GM18867 (cell line): ENCODE measurements at regions not wholly inside any gene's neighbourhood (a gene's known extent, or its start where the extent isn't known, plus 50 kb on each side); places are given as distances from the start of the nearest gene placed in this dataset.
"Not testable (repeated sequence)": the region's sequence is repeated elsewhere in the genome, so short reads cannot be mapped to it uniquely, and the experiment has no call there.

ENCODE experiments used
- ATAC-seq: cut with Tn5 transposase; IDR thresholded peaks from one replicate; pipeline ENCODE4 v1.9.1; 2021; ENCODE audit warnings: mild to moderate bottlenecking, moderate library complexity; ENCODE audit not compliant: unreplicated experiment

DNA sequence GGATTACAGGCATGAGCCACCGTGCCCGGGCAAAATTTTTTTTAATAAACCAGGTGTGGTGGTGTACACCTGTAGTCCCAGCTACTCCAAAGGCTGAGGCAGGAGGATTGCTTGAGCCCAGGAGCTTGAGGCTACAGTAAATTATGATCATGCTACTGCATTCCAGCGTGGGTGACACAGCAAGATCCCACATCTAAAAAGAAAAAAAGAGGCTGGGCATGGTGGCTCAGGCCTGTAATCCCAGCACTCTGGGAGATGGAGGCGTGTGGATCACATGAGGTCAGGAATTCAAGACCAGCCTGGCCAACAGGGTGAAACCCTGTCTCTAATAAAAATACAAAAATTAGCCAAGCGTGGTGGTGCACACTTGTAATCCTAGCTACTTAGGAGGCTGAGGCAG lies 125.6 kb downstream of the ZNF281 start:
- ATAC-seq: not testable (repeated sequence)

DNA sequence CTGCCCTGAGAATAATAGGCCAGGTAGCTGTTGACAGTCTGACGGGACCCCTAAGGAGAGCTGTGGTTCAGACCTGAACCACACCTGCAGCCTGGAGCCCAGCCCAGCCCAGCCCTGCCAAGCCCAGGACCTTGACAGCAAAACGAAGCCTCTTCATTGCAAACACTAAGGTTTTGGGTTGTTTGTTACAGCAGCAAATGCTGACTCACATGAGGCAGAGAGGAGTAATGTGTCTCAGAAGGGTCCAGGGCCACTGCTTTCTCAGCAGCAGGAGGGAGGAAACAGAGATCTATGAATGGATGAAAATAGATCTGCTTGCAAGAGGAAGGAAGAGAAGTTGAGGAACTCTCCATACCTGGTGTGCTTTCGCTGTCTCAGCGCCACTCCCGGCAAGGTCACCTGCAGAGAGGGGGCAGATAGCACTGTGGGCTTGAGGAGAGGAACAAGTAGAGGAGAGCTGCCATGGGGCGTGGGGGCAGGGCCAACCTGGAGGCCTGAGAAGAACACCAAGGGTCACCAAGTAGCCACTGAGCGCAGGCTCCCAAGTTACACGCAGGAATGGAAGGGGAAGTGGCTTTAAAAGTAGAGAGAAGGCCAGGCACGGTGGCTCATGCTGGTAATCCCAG lies 127.2 kb downstream of the ZNF281 start:
- ATAC-seq: no peak

DNA sequence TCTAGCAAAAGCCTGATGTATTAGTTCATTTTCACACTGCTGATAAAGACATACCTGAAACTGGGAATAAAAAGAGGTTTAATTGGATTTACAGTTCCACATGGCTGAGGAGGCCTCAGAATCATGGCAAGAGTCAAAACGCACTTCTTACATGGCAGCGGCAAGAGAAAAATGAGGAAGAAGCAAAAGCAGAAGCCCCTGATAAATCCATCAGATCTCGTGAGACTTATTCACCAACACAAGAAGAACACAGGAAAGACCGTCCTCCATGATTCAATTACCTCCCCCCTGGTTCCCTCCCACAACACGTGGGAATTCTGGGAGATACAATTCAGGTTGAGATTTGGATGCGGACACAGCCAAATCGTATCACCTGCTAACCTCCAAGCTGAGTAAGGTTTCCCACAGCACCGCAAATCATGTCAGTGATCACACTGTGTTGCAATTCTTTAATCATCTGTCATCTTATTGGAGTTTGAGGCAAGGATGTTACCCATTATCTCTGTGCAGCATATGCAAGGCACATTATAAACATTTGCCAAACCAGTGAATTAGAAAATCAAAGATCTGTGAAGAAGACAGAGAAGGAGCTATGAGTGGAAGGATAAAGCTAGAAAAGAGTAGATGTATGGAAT lies 128.5 kb downstream of the ZNF281 start:
- ATAC-seq: no peak

DNA sequence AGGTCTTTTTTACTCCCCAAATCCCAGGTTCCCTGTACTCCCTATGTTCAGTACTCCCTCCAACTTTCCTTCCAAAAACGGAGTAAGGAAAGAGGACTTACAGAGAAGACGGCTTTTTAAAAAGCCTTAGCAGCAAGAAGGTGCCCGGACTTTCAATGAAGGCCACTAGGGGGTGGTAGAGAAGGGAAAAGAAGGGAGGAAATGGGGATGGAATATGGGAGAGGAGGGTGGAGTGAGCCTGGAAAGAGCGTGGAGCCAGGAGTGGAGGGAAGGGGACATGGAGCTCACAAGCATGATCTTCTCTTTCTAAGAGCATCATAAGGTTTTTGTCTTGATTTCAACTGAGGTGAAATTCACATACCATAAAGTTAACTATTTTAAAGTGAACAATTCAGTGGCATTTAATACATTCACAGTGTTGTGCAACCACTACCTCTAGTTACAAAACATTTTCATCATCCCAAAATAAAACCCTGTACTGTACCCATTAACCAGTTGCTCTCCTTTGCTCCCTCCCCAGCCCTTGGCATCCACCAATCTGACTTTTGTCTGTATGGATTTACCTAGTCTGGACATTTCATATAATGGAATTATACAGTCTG lies 129.9 kb downstream of the ZNF281 start:
- no peak for ATAC-seq

DNA sequence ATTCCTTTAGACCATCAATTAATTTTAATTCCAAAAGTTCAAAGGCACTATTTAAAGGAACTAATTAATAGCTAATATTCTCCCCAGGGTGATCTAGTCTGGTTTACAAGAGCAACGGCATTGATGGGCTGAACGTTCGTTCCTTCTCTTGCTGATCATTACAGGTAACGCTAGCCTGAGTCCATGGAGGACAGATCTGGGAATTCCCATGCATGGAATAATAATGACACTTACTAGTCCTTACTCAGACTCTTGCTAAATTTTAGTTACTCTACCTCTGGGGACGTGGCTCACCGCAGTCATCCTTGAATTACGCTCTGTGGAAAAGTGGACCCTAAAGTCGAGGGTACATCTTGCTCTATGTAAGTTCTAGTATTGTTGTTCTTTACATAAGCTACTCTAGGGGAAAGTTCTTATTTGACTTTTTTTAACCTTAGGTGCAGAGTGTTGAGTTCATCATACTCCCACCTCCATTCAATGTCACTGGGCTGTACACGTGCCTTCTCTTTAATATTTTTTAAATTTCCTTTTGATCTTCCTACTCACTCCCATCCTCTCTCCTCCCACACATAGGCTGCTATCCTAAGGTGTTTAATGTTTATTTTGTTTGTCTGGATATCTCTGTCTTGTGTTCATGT lies 133.9 kb downstream of the ZNF281 start:
- no peak for ATAC-seq

DNA sequence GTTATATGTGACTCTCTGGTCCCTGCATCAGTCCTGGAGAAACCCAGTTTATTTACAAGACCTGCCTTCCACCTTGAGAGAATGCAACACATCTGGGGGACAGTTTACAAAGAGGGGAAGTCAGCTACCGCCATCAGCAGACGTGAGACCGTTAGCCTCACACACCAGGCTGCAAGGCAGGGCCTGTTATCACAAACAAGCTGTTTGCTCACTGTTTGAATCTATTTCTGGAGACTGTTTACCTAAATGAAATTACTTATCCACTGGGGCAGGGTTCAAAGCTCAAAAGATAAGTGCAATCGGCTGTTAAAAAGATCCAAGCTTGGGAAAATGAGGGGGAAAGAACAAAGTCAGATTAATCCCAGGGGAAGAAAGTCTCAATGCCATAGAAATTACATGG lies 134.4 kb downstream of the ZNF281 start:
- ATAC-seq: no peak

DNA sequence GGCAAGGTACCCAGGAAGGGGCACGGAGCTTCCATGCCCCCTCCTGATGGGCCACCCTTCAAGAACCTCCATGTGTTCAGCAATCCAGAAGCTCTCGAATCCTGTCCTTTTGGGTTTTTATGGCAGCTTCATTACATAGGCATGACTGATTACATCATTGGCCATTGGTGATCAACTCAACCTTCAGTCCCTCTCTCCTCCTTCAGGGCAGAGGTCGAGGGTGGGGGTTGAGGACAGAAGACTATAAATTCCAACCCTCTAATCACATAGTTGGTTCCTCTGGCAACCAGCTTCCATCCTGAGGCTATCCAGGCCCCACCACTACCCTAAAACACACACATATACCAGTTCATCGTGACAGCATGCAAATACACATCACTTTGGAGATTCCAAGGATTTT lies 135.7 kb downstream of the ZNF281 start:
- no peak for ATAC-seq

DNA sequence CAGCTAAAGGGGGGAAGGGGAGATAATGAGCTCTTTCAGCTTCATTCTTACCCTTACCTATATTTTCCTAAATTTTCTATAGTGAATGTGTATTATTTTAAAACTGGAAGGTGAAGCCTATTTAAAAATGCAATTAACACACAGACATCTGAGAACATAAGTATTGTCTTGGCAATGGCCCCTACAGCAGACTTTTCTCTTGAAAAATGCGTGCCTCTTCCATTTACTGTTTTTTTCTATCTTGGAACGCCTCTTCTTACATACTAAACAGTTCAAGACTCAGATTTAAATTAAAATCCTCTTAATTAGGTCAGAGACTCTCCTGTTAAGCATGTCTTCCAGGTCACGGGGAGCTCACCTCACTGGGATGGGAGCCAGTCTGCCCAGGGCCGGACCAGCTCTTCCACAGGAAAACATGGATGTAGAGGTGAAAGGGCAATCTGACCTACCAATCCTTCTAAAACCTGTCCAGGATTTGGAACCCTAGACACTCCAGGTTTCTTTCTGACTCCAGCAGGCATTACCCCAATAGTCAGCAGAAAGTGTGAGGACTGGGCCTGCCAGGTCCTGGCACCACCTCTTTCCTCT lies 137.3 kb downstream of the ZNF281 start:
- ATAC-seq: no peak

DNA sequence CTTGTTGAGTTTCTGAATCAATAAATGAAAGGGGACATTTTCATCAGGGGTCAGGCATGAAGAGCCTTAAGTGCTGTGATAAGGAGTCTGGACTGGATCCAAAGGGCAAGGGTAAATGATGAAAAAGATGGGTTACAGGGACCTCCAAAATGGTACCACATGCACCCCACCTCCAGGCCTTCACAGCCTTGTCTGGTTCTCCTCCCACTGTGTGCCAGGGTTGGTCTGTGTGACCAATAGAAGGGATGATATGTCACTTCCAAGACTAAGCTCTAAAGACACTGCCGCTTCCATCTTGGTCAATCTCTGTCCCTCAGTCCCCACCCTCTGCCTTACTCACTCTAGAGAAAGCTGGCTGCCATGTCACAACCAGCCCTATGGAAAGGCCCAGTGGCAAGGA lies 140.6 kb downstream of the ZNF281 start:
- no peak for ATAC-seq

DNA sequence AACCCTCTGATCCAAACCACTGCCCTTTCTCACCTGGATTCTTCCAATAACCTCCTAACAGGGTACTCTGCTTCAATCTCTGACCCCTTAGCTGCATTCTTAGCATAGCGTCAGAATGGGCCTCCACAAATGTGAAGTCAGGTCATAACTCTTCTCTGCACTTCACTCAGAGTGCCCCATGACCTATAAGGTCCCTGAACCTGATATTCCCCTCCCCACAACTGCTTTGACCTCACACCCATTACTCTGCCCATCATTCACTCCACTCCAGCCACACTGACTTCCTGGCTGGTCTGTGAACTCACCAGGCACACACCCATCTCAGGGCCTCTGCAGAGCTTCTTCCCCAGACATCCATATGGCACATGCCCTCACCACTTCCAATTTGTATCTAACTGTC lies 141.9 kb downstream of the ZNF281 start:
- no peak for ATAC-seq

DNA sequence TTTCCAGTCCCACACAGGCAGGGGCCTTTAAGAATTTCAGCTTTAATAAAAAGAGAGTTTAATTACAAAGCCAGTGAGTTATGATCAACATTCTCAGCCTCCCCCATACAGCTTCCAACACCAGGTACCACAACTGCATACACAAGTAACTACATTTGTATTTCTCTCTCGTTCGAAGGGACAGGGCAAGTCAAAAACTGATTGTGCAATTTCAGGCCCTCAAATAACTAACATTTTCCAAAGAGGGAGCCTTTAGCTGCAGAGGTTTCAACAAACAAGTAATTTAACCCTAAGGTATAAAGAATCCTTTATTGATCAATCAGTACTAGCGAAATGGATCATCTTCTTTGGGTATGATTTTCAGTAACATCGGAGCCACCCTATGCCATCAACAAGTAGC lies 142.4 kb downstream of the ZNF281 start:
- ATAC-seq: no peak

DNA sequence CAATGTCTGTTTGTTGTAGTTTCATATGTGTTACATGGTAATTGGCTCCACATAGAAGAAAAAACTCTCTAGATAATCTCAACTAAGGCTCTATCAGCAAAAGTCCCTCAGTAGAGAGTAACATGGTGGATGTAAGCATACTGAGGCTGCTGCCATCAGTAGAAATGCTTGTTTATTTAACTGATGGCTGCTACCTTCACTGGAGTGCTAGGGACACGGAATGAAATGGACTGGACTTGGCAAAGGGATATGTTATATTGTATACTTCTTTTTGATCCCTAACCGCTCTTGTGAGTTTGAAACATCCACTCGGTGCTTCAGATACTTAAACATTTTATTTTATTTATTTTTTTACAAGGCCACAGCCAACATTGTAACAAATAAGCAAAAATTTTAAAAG lies 143.0 kb downstream of the ZNF281 start:
- ATAC-seq: no peak

DNA sequence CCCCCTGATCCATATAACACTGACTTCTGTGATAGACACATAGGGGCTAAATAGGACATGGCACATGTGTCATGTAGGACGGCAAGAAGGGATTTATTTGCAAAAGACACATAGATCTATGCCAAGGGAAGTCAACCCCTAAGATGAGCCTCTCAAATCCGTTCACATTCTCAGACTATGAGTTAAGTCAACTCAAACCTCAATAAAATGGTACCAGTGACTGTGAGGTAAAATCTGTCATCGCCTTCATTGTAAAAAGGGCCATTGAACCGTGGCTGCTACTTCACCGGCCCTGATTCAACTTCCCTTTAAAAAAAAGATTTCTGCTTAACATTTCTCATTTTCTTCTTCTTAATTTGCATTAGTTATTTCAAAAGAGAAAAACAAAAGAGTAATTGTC lies 144.0 kb downstream of the ZNF281 start:
- no peak for ATAC-seq

DNA sequence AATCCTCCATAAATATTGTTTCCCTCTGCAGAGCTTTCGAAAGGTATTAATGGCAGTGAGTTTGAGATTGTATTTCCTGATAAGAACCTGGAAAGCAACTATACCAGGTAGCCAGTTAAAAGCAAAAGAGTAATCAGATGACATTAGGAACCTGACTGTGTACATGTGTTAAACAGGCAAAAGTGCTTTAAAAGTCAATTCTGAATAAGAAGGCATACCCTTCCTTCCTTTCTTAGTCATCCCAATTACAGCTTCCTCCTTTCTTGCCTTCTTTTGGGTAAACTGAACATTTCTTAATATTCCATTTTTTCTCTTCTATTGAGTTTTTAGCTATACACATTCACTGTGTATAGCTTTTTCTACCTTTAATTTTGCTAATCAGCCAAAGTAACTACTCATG lies 144.7 kb downstream of the ZNF281 start:
- no peak for ATAC-seq

DNA sequence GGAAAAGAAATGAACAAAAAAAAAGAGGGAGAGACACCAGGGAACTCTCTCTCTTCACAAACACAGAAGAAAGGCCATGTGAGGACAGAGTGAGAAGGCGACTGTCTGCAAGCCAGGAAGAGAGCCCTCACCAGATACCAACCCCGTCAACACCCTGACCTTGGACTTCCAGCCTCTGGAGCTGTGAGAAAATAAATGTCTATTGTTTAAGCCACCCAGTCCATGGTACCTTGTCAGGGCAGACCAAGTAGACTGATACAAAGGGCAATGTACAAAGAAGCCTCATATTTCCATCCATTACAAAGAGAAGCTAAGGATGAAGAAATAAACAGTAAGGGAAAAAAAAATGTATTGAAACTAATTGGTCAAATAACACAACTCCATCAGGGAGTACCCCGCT lies 146.6 kb downstream of the ZNF281 start:
- ATAC-seq: no peak

DNA sequence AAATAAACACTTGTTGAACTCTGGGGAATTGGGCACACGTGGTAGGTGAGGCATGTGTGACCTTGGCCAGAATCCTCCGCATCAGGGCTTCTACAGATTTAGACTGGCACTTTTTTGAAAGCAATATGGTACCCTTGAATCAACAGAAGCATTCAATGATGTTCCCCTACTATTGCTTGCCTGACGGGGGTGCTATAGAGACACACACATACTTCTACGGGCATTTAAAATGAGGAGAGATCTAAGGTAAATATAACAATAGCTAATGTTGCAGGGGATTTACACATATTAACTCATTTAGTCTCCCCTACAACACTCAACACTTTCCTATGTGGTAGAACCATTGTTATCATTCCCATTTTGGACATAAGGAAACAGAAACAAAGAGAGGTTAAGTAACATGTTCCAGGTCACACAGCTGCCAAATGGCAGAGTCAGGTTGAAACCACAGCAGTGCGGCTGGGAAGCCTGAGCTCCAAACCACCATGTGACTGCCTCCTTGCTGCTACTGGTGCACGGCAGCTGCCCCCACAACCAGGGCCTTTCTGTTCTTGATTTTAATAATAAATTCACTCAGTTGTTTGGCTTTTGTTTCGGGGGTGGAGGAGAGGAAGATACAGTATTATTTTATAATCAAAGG lies 147.4 kb downstream of the ZNF281 start:
- ATAC-seq: peak; percentile 92

DNA sequence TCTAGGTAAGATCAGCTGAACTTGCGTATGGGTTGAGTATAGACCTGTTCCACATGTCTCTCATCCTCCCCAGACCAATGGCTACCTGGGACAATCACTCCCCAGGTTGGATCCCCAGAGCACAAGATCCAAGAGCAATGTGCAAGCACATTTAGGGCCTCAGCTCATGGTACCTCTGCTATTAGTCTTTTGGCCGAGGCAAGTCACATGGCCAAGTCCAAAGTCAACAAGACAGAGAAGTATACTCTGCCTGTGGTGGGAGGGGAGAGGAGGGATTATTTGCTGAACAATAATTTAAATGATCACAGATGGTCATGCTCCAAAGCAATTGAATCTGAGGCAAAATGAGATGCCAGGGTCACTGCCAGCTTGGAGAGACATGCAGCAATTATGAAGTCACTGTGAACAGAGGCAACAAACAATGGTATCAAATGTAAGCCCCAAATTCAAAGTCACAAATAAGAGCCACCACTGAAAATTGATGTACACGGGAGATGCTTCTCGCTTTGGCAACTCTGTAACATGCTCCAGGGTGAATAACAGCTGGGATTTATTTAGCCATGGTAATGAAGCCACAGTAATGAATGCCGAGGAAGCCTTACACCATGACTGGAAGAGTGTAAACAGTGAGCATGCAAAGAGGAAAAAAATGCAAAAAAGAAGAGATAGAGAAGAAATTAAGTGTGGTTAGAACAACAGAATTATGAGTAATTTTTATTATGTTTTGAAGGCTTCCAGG lies 149.1 kb downstream of the ZNF281 start:
- no peak for ATAC-seq

DNA sequence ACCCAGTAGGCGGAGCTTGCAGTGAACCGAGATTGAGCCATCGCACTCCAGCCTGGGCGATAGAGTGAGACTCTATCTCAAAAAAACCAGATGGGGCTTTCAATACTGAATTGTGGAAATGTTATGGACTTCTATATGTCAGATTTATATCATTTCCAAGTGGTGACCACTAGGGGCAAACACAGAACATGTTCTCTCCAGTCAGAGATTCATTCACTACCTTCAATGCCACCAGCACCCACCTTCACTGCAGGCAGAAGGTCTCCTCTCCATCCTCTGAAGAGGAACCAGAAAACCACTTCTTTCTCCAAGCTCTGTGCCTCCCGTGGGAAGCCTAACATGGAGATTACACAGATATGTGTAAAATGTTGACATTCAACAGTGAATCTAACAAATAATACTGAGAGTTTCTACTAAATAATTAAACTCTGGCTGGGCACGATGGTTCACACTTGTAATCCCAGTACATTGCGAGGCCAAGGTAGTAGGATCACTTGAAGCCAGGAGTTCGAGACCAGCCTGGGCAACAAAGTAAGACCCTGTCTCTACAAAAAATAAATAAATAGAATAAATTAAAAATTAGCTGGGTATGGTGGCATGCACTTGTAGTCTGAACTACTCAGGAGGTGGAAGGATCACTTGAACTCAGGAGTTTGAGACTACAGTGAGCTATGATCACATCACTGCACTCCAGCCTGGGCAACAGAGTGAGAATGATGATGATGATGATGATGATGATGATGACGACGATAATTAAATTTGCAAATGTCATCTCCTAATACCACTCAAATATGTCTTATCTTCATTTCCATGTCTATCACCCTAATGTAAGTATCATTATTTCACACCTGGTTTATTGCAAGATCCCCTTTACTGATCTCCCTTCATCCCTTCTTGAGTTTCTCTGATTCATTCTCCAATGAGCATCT lies 151.1 kb downstream of the ZNF281 start:
- peak; percentile 60 for ATAC-seq

DNA sequence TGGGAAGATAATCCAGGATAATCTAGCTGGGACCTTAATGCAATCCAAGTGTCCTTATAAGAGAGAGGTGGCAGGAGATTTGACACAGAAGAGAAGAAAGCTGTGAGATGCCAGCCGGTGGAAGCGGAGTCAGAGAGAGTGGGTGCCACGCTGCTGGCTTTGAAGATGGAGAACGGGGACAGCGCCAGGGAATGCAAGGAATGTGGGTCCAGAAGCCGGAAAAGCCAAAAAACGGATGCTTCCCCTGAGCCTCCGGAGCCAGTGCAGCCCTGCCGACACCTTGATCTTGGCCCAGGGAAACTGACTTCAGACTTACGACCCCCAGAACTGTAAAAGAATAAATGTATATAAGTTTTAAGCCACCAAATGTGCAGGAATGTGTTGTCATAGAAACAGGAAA lies 152.6 kb downstream of the ZNF281 start:
- ATAC-seq: no peak

DNA sequence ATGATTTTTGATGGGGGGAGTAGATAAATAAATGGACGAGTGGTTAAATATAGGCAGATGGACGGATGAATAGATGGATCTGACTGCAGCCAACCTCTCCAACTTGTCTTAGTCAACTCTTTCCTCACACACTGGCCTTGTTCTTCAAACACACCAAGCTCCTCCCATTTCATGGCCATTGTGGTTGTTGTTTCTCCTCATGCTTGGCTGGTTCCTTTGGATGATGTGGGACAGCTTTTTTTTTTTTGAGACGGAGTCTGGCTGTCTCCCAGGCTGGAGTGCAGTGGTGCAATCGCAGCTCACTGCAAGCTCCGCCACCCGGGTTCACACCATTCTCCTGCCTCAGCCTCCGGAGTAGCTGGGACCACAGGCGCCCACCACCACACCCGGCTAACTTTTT lies 155.2 kb downstream of the ZNF281 start:
- ATAC-seq: not testable (repeated sequence)
